ENCODE measurements at regions not wholly inside any gene's neighbourhood (a gene's known extent, or its start where the extent isn't known, plus 50 kb on each side); places are given as distances from the start of the nearest gene placed in this dataset.

DNA sequence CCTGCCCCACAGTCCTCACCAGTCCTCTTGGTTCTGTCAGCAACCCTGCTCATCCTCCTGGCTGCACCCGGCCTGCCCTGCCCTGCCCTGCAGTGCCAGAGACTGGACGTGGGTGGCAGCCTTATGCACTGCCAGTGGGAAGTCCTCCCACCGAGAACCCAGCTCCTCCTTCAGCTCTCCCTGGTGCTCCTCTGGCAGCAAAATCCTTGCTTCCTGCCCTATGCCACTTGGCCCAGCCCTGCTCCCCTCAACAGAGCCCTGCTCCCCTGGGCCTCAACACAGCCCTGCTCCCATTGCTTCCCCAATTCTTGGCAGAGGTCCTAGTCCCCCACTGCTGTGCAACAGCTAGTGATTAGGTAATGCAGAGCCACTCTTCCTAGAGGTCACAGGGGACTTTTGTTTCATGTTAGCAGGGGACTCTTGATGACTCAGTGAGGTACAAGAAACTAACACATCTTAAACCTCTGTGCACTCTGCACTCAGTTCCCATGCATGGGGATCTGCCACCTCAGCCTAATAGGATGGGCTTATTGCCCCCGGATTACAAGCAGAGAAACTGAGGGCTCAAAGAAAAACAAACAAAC is 58.0 kb upstream of the EDAR start (continued):
- TF ChIP-seq ZNF692 (tag by site-specific recombination; IDR thresholded peaks at IDR 0.05) = peak; percentile 34; the same call in 1 of the 2 replicates
- TF ChIP-seq OSR2 (tag by site-specific recombination; IDR thresholded peaks at IDR 0.05) = peak; percentile 33; the same call in 1 of the 2 replicates
- TF ChIP-seq, protein P1, sequence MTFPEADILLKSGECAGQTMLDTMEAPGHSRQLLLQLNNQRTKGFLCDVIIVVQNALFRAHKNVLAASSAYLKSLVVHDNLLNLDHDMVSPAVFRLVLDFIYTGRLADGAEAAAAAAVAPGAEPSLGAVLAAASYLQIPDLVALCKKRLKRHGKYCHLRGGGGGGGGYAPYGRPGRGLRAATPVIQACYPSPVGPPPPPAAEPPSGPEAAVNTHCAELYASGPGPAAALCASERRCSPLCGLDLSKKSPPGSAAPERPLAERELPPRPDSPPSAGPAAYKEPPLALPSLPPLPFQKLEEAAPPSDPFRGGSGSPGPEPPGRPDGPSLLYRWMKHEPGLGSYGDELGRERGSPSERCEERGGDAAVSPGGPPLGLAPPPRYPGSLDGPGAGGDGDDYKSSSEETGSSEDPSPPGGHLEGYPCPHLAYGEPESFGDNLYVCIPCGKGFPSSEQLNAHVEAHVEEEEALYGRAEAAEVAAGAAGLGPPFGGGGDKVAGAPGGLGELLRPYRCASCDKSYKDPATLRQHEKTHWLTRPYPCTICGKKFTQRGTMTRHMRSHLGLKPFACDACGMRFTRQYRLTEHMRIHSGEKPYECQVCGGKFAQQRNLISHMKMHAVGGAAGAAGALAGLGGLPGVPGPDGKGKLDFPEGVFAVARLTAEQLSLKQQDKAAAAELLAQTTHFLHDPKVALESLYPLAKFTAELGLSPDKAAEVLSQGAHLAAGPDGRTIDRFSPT (tag by site-specific recombination; IDR thresholded peaks at IDR 0.05) = peak; percentile 50; the same call in 1 of the 2 replicates
- TF ChIP-seq RBAK (tag by site-specific recombination; IDR thresholded peaks at IDR 0.05) = 0 out of 2 replicates have a peak, but pooled peaks have one; percentile 39
- peak; percentile 82 for TF ChIP-seq MYNN (tag by site-specific recombination; IDR thresholded peaks at IDR 0.05; ENCODE audit: borderline replicate concordance)
- TF ChIP-seq, protein P2, sequence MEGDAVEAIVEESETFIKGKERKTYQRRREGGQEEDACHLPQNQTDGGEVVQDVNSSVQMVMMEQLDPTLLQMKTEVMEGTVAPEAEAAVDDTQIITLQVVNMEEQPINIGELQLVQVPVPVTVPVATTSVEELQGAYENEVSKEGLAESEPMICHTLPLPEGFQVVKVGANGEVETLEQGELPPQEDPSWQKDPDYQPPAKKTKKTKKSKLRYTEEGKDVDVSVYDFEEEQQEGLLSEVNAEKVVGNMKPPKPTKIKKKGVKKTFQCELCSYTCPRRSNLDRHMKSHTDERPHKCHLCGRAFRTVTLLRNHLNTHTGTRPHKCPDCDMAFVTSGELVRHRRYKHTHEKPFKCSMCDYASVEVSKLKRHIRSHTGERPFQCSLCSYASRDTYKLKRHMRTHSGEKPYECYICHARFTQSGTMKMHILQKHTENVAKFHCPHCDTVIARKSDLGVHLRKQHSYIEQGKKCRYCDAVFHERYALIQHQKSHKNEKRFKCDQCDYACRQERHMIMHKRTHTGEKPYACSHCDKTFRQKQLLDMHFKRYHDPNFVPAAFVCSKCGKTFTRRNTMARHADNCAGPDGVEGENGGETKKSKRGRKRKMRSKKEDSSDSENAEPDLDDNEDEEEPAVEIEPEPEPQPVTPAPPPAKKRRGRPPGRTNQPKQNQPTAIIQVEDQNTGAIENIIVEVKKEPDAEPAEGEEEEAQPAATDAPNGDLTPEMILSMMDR (tag by site-specific recombination; IDR thresholded peaks at IDR 0.05) = peak; percentile 53
- TF ChIP-seq, protein P3, sequence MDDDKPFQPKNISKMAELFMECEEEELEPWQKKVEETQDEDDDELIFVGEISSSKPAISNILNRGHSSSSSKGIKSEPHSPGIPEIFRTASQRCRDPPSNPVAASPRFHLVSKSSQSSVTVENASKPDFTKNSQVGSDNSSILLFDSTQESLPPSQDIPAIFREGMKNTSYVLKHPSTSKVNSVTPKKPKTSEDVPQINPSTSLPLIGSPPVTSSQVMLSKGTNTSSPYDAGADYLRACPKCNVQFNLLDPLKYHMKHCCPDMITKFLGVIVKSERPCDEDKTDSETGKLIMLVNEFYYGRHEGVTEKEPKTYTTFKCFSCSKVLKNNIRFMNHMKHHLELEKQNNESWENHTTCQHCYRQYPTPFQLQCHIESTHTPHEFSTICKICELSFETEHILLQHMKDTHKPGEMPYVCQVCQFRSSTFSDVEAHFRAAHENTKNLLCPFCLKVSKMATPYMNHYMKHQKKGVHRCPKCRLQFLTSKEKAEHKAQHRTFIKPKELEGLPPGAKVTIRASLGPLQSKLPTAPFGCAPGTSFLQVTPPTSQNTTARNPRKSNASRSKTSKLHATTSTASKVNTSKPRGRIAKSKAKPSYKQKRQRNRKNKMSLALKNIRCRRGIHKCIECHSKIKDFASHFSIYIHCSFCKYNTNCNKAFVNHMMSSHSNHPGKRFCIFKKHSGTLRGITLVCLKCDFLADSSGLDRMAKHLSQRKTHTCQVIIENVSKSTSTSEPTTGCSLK (tag by site-specific recombination; IDR thresholded peaks at IDR 0.05) = no peak
- peak; percentile 52; the same call in 1 of the 2 replicates for TF ChIP-seq EGR2 (tag by site-specific recombination; IDR thresholded peaks at IDR 0.05; ENCODE audit: low read depth)
- TF ChIP-seq, protein P4, sequence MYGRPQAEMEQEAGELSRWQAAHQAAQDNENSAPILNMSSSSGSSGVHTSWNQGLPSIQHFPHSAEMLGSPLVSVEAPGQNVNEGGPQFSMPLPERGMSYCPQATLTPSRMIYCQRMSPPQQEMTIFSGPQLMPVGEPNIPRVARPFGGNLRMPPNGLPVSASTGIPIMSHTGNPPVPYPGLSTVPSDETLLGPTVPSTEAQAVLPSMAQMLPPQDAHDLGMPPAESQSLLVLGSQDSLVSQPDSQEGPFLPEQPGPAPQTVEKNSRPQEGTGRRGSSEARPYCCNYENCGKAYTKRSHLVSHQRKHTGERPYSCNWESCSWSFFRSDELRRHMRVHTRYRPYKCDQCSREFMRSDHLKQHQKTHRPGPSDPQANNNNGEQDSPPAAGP (tag by site-specific recombination; IDR thresholded peaks at IDR 0.05) = 0 out of 2 replicates have a peak, but pooled peaks have one; percentile 13

- peaks cover 19% of the 10 kb centered on the region; the same call in 1 of the 2 replicates for H3K4me1 ChIP-seq (ENCODE audit: control insufficient read depth, insufficient read depth, low read length)
- H3K36me3 ChIP-seq (ENCODE audit: control insufficient read depth in 2 of 2, insufficient read depth in 1 of 2, low read length in 2 of 2) = no peaks in the 10 kb centered on the region
- no peak overlapping the region for H3K4me3 ChIP-seq (ENCODE audit: low read depth, low read length)
- ChIA-PET POLR2A (no interaction called here), CTCF (no interaction called here)
- H3K9me3 ChIP-seq (ENCODE audit: control insufficient read depth, insufficient read depth, low read depth, low read length) = no peaks in the 10 kb centered on the region
- H3K27ac ChIP-seq (ENCODE audit: extremely low read depth, low read depth, low read length) = 0 out of 2 replicates have a peak overlapping the region, but pooled peaks have one; percentile 28
- TF ChIP-seq HOXC10 (CRISPR knock-in tag; IDR thresholded peaks at IDR 0.05) (no peak), SP3 (tag by site-specific recombination; IDR thresholded peaks at IDR 0.05) (no peak), ZNF623 (tag by site-specific recombination; IDR thresholded peaks at IDR 0.05) (no peak), ZNF148 (tag by site-specific recombination; IDR thresholded peaks at IDR 0.05; ENCODE audit: borderline replicate concordance) (no peak), ZNF155 (tag by site-specific recombination; IDR thresholded peaks at IDR 0.05) (no peak), ZNF791 (tag by site-specific recombination; IDR thresholded peaks at IDR 0.05) (no peak), KLF10 (tag by site-specific recombination; IDR thresholded peaks at IDR 0.05) (no peak), ZNF658 (tag by site-specific recombination; IDR thresholded peaks at IDR 0.05) (no peak), ZNF521 (tag by site-specific recombination; IDR thresholded peaks at IDR 0.05) (no peak), ZNF174 (tag by site-specific recombination; IDR thresholded peaks at IDR 0.05) (no peak), ZBTB1 (tag by site-specific recombination; IDR thresholded peaks at IDR 0.05) (no peak)
- TF ChIP-seq, protein P2 (tag by site-specific recombination; IDR thresholded peaks at IDR 0.05) = no peak
- TF ChIP-seq, protein P5, sequence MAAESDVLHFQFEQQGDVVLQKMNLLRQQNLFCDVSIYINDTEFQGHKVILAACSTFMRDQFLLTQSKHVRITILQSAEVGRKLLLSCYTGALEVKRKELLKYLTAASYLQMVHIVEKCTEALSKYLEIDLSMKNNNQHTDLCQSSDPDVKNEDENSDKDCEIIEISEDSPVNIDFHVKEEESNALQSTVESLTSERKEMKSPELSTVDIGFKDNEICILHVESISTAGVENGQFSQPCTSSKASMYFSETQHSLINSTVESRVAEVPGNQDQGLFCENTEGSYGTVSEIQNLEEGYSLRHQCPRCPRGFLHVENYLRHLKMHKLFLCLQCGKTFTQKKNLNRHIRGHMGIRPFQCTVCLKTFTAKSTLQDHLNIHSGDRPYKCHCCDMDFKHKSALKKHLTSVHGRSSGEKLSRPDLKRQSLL (tag by site-specific recombination; IDR thresholded peaks at IDR 0.05) = no peak
Observed at GRCh38 chr2:109045505-109045904, 56.5 kb upstream of the EDAR start.
